Astrocyte (in vitro differentiated cells and primary cell): ENCODE measurements at regions not wholly inside any gene's neighbourhood (a gene's known extent, or its start where the extent isn't known, plus 50 kb on each side); places are given as distances from the start of the nearest gene placed in this dataset.

Source experiments
- CTCF ChIP-seq: IDR thresholded peaks from 2 replicates; pipeline ENCODE4 v1.5.1; 2011; ENCODE audit warnings: low read depth, mild to moderate bottlenecking, inconsistent platforms, low read length, moderate library complexity; ENCODE audit not compliant: insufficient read depth
- EZH2 ChIP-seq: IDR thresholded peaks from 2 replicates; pipeline ENCODE4 v1.6.1; 2012; ENCODE audit warnings: mild to moderate bottlenecking, low read length, inconsistent platforms; ENCODE audit not compliant: insufficient read depth

GRCh38 chr3:151625086-151625485 lies 108.6 kb upstream of the AADACL2 start:
- TF ChIP-seq CTCF (no peak), EZH2 (no peak)
